ENCODE measurements at regions not wholly inside any gene's neighbourhood (a gene's known extent, or its start where the extent isn't known, plus 50 kb on each side); places are given as distances from the start of the nearest gene placed in this dataset.

DNA sequence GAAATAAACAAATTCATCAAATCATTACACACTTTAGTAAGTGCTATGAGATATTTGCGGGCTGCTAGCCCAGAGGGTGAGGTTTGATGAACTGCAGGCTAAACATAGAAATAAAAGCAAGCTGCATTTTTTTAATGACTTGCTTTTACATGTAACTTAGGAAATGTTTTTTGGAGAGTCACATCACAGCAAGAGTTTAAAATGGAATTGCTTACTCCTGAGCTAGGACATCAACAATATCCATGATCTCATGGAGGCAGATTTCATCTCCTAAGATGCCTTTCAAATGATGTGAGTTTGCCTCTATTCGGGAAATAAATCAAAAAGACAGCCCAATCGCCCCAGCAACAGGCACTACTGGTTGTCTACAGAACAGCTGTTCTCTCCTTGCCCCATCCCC is 73.4 kb upstream of the CD44 start:
- no peak for DNase-seq (ENCODE audit: low read depth)
- H3K4me3 ChIP-seq (ENCODE audit: low read depth, low read length): no peak overlapping the region
- in situ Hi-C loops (cut with HindIII; ENCODE audit: low sequenced_read_pairs): no loop called here
- TF ChIP-seq, protein P1, sequence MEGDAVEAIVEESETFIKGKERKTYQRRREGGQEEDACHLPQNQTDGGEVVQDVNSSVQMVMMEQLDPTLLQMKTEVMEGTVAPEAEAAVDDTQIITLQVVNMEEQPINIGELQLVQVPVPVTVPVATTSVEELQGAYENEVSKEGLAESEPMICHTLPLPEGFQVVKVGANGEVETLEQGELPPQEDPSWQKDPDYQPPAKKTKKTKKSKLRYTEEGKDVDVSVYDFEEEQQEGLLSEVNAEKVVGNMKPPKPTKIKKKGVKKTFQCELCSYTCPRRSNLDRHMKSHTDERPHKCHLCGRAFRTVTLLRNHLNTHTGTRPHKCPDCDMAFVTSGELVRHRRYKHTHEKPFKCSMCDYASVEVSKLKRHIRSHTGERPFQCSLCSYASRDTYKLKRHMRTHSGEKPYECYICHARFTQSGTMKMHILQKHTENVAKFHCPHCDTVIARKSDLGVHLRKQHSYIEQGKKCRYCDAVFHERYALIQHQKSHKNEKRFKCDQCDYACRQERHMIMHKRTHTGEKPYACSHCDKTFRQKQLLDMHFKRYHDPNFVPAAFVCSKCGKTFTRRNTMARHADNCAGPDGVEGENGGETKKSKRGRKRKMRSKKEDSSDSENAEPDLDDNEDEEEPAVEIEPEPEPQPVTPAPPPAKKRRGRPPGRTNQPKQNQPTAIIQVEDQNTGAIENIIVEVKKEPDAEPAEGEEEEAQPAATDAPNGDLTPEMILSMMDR (IDR thresholded peaks at IDR 0.05; ENCODE audit: low read depth, low read length, missing control alignments): no peak

DNA sequence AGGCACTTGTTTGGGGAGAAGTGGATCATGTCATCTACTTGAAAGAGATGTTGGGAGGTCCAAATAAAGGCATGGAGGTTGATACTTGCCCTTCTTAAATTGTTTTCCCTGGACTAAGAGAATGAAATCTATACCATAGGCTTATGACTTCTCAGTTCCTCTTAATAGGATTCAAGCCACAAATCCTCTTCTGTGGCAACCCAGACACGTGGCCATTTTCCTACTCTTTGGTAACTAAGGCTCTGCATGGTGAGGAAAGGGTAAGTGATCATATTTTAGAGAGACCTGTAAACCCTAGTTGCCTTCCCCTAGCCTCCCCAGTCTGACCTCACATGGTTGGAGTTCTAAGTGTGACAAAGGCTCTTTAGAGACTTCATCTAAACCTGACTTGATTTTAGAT is 72.9 kb upstream of the CD44 start:
- TF ChIP-seq, protein P1 (IDR thresholded peaks at IDR 0.05; ENCODE audit: low read depth, low read length, missing control alignments): no peak
- in situ Hi-C loops (cut with HindIII; ENCODE audit: low sequenced_read_pairs): no loop called here
- no peak overlapping the region for H3K4me3 ChIP-seq (ENCODE audit: low read depth, low read length)
- no peak for DNase-seq (ENCODE audit: low read depth)

DNA sequence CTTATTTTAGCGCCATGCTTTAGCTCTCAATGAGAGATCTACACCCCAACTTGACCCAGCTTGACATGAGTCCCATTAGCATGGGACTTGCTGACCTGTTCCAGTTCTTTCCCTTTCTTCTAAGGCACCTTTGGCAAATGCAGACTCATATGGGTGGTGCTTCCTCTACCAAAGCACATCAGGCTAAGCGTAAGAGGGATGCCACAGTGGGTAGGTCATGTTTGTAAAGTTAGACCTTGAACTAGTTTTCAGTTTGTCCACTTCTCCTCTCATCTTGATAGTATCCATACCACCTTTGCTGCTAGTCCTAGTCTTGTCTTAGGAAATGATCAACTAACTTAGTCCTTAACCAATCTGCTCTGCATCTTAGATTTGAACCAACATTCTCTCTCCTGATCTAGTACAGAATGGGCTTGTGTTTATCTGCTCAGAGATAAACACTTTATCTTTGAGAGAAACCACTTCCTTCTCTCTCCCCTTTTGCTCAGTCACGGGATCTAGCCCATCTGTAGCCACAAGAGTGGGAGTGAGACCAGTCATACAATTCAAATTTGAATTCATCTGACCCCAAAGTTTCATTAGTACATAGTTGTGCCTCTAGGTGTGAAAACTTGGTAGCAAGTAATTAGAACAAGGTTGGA is 72.1 kb upstream of the CD44 start:
- no peak overlapping the region for H3K4me3 ChIP-seq (ENCODE audit: low read depth, low read length)
- DNase-seq (ENCODE audit: low read depth): no peak
- TF ChIP-seq, protein P1 (IDR thresholded peaks at IDR 0.05; ENCODE audit: low read depth, low read length, missing control alignments): no peak
- in situ Hi-C loops (cut with HindIII; ENCODE audit: low sequenced_read_pairs): no loop called here

DNA sequence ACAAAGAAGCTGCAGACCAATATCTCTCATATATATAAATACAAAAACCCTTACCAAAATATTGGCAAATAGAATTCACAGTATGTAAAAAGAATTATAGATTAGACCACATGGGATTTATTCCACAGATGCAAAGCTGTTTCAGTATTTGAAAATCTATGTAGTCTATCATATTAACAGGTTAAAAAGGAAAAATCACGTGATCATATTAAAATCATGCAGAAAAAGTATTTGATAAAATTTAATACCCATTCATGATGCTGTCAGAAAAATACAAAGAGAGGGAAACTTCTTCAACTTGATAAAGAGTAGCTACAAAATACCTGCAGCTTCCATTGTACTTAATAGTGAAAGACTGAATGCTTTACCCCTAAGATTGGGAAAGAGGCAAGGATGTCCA is 67.2 kb upstream of the CD44 start:
- H3K4me3 ChIP-seq (ENCODE audit: low read depth, low read length): no peak overlapping the region
- in situ Hi-C loops (cut with HindIII; ENCODE audit: low sequenced_read_pairs): no loop called here
- no peak for DNase-seq (ENCODE audit: low read depth)
- TF ChIP-seq, protein P1 (IDR thresholded peaks at IDR 0.05; ENCODE audit: low read depth, low read length, missing control alignments): no peak

DNA sequence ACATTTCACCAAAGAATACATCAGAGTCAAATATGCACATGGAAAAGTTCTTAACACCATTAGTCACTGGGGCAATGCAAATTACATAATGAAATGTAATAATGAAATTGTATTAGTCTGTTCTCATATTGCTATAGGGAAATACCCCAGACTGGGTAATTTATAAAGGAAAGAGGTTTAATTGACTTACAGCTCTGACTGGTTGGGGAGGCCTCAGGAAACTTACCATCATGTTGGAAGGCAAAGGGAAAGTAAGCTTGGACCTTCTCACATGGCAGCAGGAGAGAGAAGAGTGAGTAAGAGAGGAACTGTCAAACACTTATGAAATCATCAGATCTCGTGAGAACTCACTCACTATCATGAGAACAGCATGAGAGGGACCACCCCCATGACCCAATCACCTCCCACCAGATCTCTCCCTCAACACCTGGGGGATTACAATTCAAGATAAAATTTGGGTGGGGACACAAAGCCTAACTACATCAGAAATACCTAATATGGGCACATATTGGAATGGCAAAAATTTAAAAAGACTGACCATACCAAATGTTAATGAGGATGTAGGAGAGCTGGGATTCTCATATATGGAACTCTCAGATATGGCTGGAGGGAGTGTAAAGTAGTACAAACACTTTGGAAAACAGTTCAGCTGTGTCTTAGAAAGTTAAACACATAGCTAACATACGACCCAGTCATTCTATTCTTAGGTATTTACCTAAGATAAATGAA is 65.1 kb upstream of the CD44 start:
- no peak overlapping the region for H3K4me3 ChIP-seq (ENCODE audit: low read depth, low read length)
- DNase-seq (ENCODE audit: low read depth): no peak
- TF ChIP-seq, protein P1 (IDR thresholded peaks at IDR 0.05; ENCODE audit: low read depth, low read length, missing control alignments): no peak
- in situ Hi-C loops (cut with HindIII; ENCODE audit: low sequenced_read_pairs): no loop called here

DNA sequence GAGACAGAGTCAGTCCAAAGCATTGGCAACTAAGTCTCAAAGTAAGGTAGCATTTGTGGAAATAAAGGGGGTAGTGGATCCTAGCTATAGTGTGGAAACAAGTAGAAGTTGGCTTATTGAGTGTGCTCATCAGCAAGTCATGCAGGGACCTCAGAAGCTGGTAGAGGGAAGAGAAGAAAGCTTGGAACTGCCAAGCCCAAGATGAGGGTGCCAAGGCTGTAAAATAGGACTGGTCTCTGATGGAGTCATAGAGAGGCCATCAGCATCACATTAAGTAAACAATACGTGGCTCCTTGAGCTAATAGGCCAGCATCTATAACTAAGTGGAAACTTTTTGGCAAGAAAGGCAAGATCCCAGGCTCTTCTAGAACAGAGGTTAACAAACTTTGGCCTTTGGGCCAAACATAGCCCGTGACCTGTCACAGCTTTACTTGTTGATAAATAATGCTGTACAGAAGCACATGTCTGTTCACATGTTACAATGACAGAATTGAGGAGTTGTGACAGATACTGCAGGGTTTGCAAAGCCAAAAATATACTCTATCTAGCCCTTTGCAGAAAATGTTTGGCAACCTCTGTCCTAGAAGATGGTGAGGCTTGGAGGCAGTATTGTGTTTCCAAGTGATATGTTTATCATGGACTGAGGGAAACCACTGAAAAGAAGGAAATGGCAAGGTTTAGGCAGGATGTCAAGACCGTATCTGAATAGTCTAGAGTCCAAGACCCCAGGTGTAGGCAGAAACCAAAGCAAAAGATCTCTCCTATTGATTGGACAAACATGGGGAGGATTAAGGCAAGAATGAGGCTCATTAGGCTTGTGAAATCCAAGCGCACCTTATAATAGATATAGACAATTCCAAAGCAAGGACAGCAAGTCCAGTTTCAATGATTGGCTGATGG is 62.5 kb upstream of the CD44 start:
- no peak for DNase-seq (ENCODE audit: low read depth)
- in situ Hi-C loops (cut with HindIII; ENCODE audit: low sequenced_read_pairs): no loop called here
- TF ChIP-seq, protein P1 (IDR thresholded peaks at IDR 0.05; ENCODE audit: low read depth, low read length, missing control alignments): no peak
- H3K4me3 ChIP-seq (ENCODE audit: low read depth, low read length): no peak overlapping the region
